HCT116 (cell line): ENCODE measurements at regions not wholly inside any gene's neighbourhood (a gene's known extent, or its start where the extent isn't known, plus 50 kb on each side); places are given as distances from the start of the nearest gene placed in this dataset.
"Not testable (repeated sequence)": the region's sequence is repeated elsewhere in the genome, so short reads cannot be mapped to it uniquely, and the experiment has no call there.

Source experiments
- ATAC-seq: fragments of 200-7000 bp; cut with Tn5 transposase; 2 replicates; pipeline ENCODE4 v1.9.1; 2020; ENCODE audit warnings: mild to moderate bottlenecking, moderate library complexity
- BruUV-seq: library from RNA; stranded (reverse); fragments of 400-500 nt; replicated peaks from 2 replicates; lab custom pipeline; 2021; lab: Mats Ljungman, UMichigan
- CTCF ChIA-PET: fragments of 300-600 bp; sonication (Branson Sonifier 250); formaldehyde crosslinking; loops from one replicate; lab custom pipeline; 2021; ENCODE audit warnings: antibody characterized with exemption; lab: Charles Lee
- POLR2A ChIA-PET: fragments of 300-600, 350-600 bp; sonication (Branson Sonifier 250); formaldehyde crosslinking; loops from one replicate; lab custom pipeline; 2021; ENCODE audit warnings: antibody characterized with exemption; lab: Charles Lee
- RAD21 ChIA-PET, 2 experiments: fragments of 300-600 bp; sonication (Branson Sonifier 250); formaldehyde crosslinking; loops; one replicate each; lab custom pipeline; 2023; ENCODE audit warnings: low total read pairs in 2 of 2; ENCODE audit not compliant: uncharacterized antibody in 2 of 2, unreplicated experiment in 2 of 2, low non-redundant PET in 1 of 2; lab: Charles Lee
- DNase-seq: peaks from one replicate; pipeline ENCODE4 v3.0.0-alpha.2; 2010; ENCODE audit warnings: low read depth, low spot score
- H2AFZ ChIP-seq: fragments of 200-600 bp; shearing (Covaris generic), sonication (generic); 2 replicates; pipeline ENCODE4 v1.6.1; 2017; ENCODE audit warnings: low read depth, mixed run types, mixed read lengths, antibody characterized with exemption, low read length; ENCODE audit not compliant: poor library complexity, severe bottlenecking
- H3K27ac ChIP-seq: 2 replicates; pipeline ENCODE4 v1.5.1; 2012; ENCODE audit warnings: low read depth, low read length
- H3K27me3 ChIP-seq: fragments of 200-600 bp; sonication (generic); 2 replicates; pipeline ENCODE4 v1.6.1; 2016; ENCODE audit warnings: mixed run types, low read length, mixed read lengths; ENCODE audit not compliant: insufficient read depth
- H3K36me3 ChIP-seq, 2 experiments: fragments of 200-500 bp in 1 of 2; fragments of 200-600 bp in 1 of 2; sonication (Bioruptor generic) in 1 of 2; sonication (generic) in 1 of 2; 2 replicates each; pipeline versions ENCODE4 v1.5.1 to v1.6.1; 2014 to 2016; ENCODE audit warnings: low read length in 2 of 2, inconsistent platforms in 1 of 2, mixed read lengths in 1 of 2, mixed run types in 1 of 2; ENCODE audit not compliant: insufficient read depth in 2 of 2, control insufficient read depth in 1 of 2
- H3K4me1 ChIP-seq, 2 experiments: fragments of 200-600 bp in 1 of 2; sonication (generic) in 1 of 2; 2 replicates each; pipeline versions ENCODE4 v1.5.1 to v1.6.1; 2012 to 2017; ENCODE audit warnings: low read length in 2 of 2, inconsistent platforms in 1 of 2, mild to moderate bottlenecking in 1 of 2, mixed read lengths in 1 of 2, mixed run types in 1 of 2, moderate library complexity in 1 of 2; ENCODE audit not compliant: insufficient read depth in 2 of 2, control insufficient read depth in 1 of 2
- H3K4me2 ChIP-seq: fragments of 200-600 bp; sonication (generic); 2 replicates; pipeline ENCODE4 v1.6.1; 2017; ENCODE audit warnings: mixed run types, low read length, mixed read lengths
- H3K4me3 ChIP-seq, 2 experiments: fragments of 200-600 bp in 1 of 2; sonication (generic) in 1 of 2; replicated peaks in 1 of 2; 2 replicates each; pipeline ENCODE4 v1.5.1; 2011 to 2016; ENCODE audit warnings: low read length in 2 of 2, control low read depth in 1 of 2, low read depth in 1 of 2, mild to moderate bottlenecking in 1 of 2, mixed read lengths in 1 of 2, mixed run types in 1 of 2
- H3K79me2 ChIP-seq: fragments of 200-600 bp; sonication (generic); 2 replicates; pipeline ENCODE4 v1.6.1; 2017; ENCODE audit warnings: mild to moderate bottlenecking, mixed run types, low read length, moderate library complexity, mixed read lengths; ENCODE audit not compliant: insufficient read depth
- H3K9ac ChIP-seq: fragments of 200-600 bp; sonication (generic); 2 replicates; pipeline ENCODE4 v1.6.1; 2016; ENCODE audit warnings: low read length, mixed read lengths
- H3K9me2 ChIP-seq: fragments of 200-600 bp; sonication (generic), shearing (Covaris generic); 2 replicates; pipeline ENCODE4 v1.6.1; 2017; ENCODE audit warnings: mixed run types, mild to moderate bottlenecking, moderate library complexity; ENCODE audit not compliant: insufficient read depth
- H3K9me3 ChIP-seq, 2 experiments: fragments of 200-500 bp in 1 of 2; fragments of 200-600 bp in 1 of 2; sonication (Bioruptor generic) in 1 of 2; sonication (generic) in 1 of 2; 2 replicates each; pipeline ENCODE4 v1.6.1; 2014 to 2017; ENCODE audit warnings: low read length in 2 of 2, mixed read lengths in 2 of 2, inconsistent platforms in 1 of 2, low read depth in 1 of 2, mild to moderate bottlenecking in 1 of 2, mixed run types in 1 of 2, moderate library complexity in 1 of 2; ENCODE audit not compliant: control insufficient read depth in 1 of 2, insufficient read depth in 1 of 2
- H4K20me1 ChIP-seq: fragments of 200-600 bp; sonication (generic), shearing (Covaris generic); 2 replicates; pipeline ENCODE4 v1.6.1; 2017; ENCODE audit warnings: mixed run types, mild to moderate bottlenecking, moderate library complexity; ENCODE audit not compliant: insufficient read depth
- CEBPB ChIP-seq: IDR thresholded peaks from 2 replicates; pipeline ENCODE4 v1.6.1; 2012; ENCODE audit warnings: low read depth
- CTCF ChIP-seq, 3 experiments: fragments of 200-600 bp in 1 of 3; sonication (generic) in 1 of 3; IDR thresholded peaks in 2 of 3; conservative IDR thresholded peaks in 1 of 3; 2 replicates each; pipeline ENCODE4 v1.5.1; 2012 to 2017; ENCODE audit warnings: low read depth in 2 of 3, low read length in 2 of 3, antibody characterized with exemption in 1 of 3, borderline replicate concordance in 1 of 3, control low read depth in 1 of 3, mild to moderate bottlenecking in 1 of 3, mixed read lengths in 1 of 3, mixed run types in 1 of 3, moderate library complexity in 1 of 3; ENCODE audit not compliant: insufficient read depth in 1 of 3
- EZH2 ChIP-seq: fragments of 200-600 bp; sonication (generic); IDR thresholded peaks from 2 replicates; pipeline ENCODE4 v1.6.1; 2017; ENCODE audit warnings: antibody characterized with exemption, mixed run types
- FOSL1 ChIP-seq: IDR thresholded peaks from 2 replicates; pipeline ENCODE4 v1.6.1; 2012; ENCODE audit warnings: low read depth
- POLR2A ChIP-seq: IDR thresholded peaks from 2 replicates; pipeline ENCODE4 v1.7.0; 2011; ENCODE audit warnings: borderline replicate concordance; ENCODE audit not compliant: insufficient read depth, insufficient read length; ENCODE audit errors: extremely low read depth
- RAD21 ChIP-seq: IDR thresholded peaks from 2 replicates; pipeline ENCODE4 v1.6.1; 2012; ENCODE audit warnings: low read depth, mild to moderate bottlenecking
- YY1 ChIP-seq: IDR thresholded peaks from 2 replicates; pipeline ENCODE4 v1.6.1; 2011; ENCODE audit warnings: low read length, low read depth, moderate library complexity, mild to moderate bottlenecking; ENCODE audit not compliant: insufficient replicate concordance; ENCODE audit errors: extremely low read depth
- intact Hi-C: fragments of 100-400 bp; cut with micrococcal nuclease; formaldehyde crosslinking; loops from 2 replicates; pipeline ENCODE4 v1.10.0; 2022
- TF ChIP-seq, protein P1 (sequence below): IDR thresholded peaks from 2 replicates; pipeline ENCODE4 v1.6.1; 2012

- DNase-seq, CTCF ChIA-PET, H4K20me1 ChIP-seq, H3K27ac ChIP-seq, H3K4me3 ChIP-seq, H3K79me2 ChIP-seq, H3K36me3 ChIP-seq, BruUV-seq, H3K9ac ChIP-seq, H3K4me1 ChIP-seq, H3K9me2 ChIP-seq, RAD21 ChIA-PET, ATAC-seq, intact Hi-C loops, H2AFZ ChIP-seq, H3K4me2 ChIP-seq, POLR2A ChIA-PET, H3K27me3 ChIP-seq, H3K9me3 ChIP-seq: not testable (repeated sequence)
Measured at GRCh38 chr7:88556441-88556840, 203.1 kb upstream of the ZNF804B start.

- ATAC-seq, RAD21 ChIA-PET, H3K4me3 ChIP-seq, H3K9me3 ChIP-seq, intact Hi-C loops, H3K36me3 ChIP-seq, CTCF ChIA-PET, H3K4me2 ChIP-seq, H3K79me2 ChIP-seq, H4K20me1 ChIP-seq, H3K27me3 ChIP-seq, H2AFZ ChIP-seq, DNase-seq, POLR2A ChIA-PET, H3K9ac ChIP-seq, H3K4me1 ChIP-seq, BruUV-seq, H3K9me2 ChIP-seq, H3K27ac ChIP-seq: not testable (repeated sequence)
Measured at GRCh38 chr7:88554847-88555246, 204.7 kb upstream of the ZNF804B start.

GRCh38 chr7:88548399-88548798 lies 211.1 kb upstream of the ZNF804B start:
- CTCF ChIA-PET, result interaction anchor here (3.2 to 3.9 kb wide), 2 partner anchors 287 to 1074 kb away, joined by 14 to 18 read pairs; no protein-coding TSS in a partner anchor
- no peak overlapping the region for H3K4me3 ChIP-seq
- no peak overlapping the region for H3K27ac ChIP-seq
- DNase-seq (no peak), ATAC-seq (no peak)
- RAD21 ChIA-PET, result no interaction called here
- no TSS peak for BruUV-seq
- no peaks in the 10 kb centered on the region for H3K36me3 ChIP-seq
- no peak overlapping the region for H3K4me2 ChIP-seq
- H3K9ac ChIP-seq, result no peak overlapping the region
- intact Hi-C loops, result loop anchor here (2.0 to 10.0 kb wide), 3 partner anchors 286 to 1714 kb away; no protein-coding TSS in a partner anchor
- H4K20me1 ChIP-seq, result no peaks in the 10 kb centered on the region
- no peaks in the 10 kb centered on the region for H3K9me3 ChIP-seq
- POLR2A ChIA-PET, result no interaction called here
- no peak overlapping the region for H2AFZ ChIP-seq
- H3K9me2 ChIP-seq, result no peaks in the 10 kb centered on the region
- no peaks in the 10 kb centered on the region for H3K27me3 ChIP-seq
- no peaks in the 10 kb centered on the region for H3K79me2 ChIP-seq
- no peaks in the 10 kb centered on the region for H3K4me1 ChIP-seq
- TF ChIP-seq CEBPB (no peak), YY1 (no peak), FOSL1 (no peak), POLR2A (no peak), CTCF (IDR thresholded peaks at IDR 0.05 in 2 of 3, conservative IDR thresholded peaks at IDR 0.05 in 1 of 3; ENCODE audit: borderline replicate concordance in 1 of 3, insufficient read depth in 1 of 3, low read depth in 2 of 3, low read length in 2 of 3) (no peak), EZH2 (no peak), RAD21 (no peak)
- TF ChIP-seq, protein P1, sequence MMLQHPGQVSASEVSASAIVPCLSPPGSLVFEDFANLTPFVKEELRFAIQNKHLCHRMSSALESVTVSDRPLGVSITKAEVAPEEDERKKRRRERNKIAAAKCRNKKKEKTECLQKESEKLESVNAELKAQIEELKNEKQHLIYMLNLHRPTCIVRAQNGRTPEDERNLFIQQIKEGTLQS, result no peak
